Activated T-cell treated with anti-CD3 and anti-CD28 coated beads, Interleukin-2, amount 50 U/mL, for 72 hours (primary cell): ENCODE measurements at regions not wholly inside any gene's neighbourhood (a gene's known extent, or its start where the extent isn't known, plus 50 kb on each side); places are given as distances from the start of the nearest gene placed in this dataset.
"Not testable (repeated sequence)": the region's sequence is repeated elsewhere in the genome, so short reads cannot be mapped to it uniquely, and the experiment has no call there.

Experiments used
- ATAC-seq, 2 donors: fragments of 150-1000 bp; cut with Tn5 transposase; replicated peaks in 1 of 2; 2 replicates each; pipeline ENCODE4 v1.10.0; 2021; ENCODE audit warnings: moderate library complexity in 2 of 2, mild to moderate bottlenecking in 1 of 2
- DNase-seq, 2 donors: peaks; one replicate each; pipeline ENCODE4 v3.0.0; 2021 to 2022; ENCODE audit warnings: mixed read lengths in 1 of 2
- H3K27ac Mint-ChIP-seq: one replicate; pipeline ENCODE4 v1.8.0; 2022; ENCODE audit warnings: mild to moderate bottlenecking, moderate library complexity, mixed read lengths
- H3K27me3 Mint-ChIP-seq: one replicate; pipeline ENCODE4 v1.8.0; 2022; ENCODE audit warnings: low read depth, mixed read lengths
- H3K36me3 Mint-ChIP-seq, 2 donors: one replicate each; pipeline ENCODE4 v1.8.0; 2022; ENCODE audit warnings: mixed read lengths in 2 of 2, mild to moderate bottlenecking in 1 of 2; ENCODE audit not compliant: insufficient read depth in 2 of 2
- H3K4me1 Mint-ChIP-seq: one replicate; pipeline ENCODE4 v1.8.0; 2022; ENCODE audit warnings: low read depth, mixed read lengths
- H3K4me3 Mint-ChIP-seq, 2 donors: one replicate each; pipeline ENCODE4 v1.8.0; 2022; ENCODE audit warnings: mild to moderate bottlenecking in 2 of 2, mixed read lengths in 2 of 2, moderate library complexity in 2 of 2
- H3K9me3 Mint-ChIP-seq, 2 donors: one replicate each; pipeline ENCODE4 v1.8.0; 2022; ENCODE audit warnings: mixed read lengths in 2 of 2

GRCh38 chr15:79163395-79163794 lies 72.8 kb upstream of the RASGRF1 start:
- Mint-ChIP-seq H3K27me3 (peaks cover 10% of the 10 kb centered on the region), H3K4me1 (no peaks in the 10 kb centered on the region)
- ATAC-seq, result no peak

GRCh38 chr15:79161837-79162508 lies 71.4 kb upstream of the RASGRF1 start:
- Mint-ChIP-seq H3K4me3 (no peak overlapping the region), H3K36me3 (no peaks in the 10 kb centered on the region), H3K9me3 (no peaks in the 10 kb centered on the region), H3K27ac (no peak overlapping the region), H3K4me1 (no peaks in the 10 kb centered on the region), H3K27me3 (peaks cover 5% of the 10 kb centered on the region)
- no peak for DNase-seq
- ATAC-seq, result no peak

More at GRCh38 chr15:79163395-79163794, 72.8 kb upstream of the RASGRF1 start:
- no peak overlapping the region for H3K4me3 Mint-ChIP-seq
- H3K27ac Mint-ChIP-seq, result no peak overlapping the region
- no peaks in the 10 kb centered on the region for H3K36me3 Mint-ChIP-seq
- no peak for DNase-seq
- H3K9me3 Mint-ChIP-seq, result no peaks in the 10 kb centered on the region

GRCh38 chr15:79160211-79160610 lies 69.6 kb upstream of the RASGRF1 start:
- H3K27me3 Mint-ChIP-seq, result peaks cover 5% of the 10 kb centered on the region

DNA sequence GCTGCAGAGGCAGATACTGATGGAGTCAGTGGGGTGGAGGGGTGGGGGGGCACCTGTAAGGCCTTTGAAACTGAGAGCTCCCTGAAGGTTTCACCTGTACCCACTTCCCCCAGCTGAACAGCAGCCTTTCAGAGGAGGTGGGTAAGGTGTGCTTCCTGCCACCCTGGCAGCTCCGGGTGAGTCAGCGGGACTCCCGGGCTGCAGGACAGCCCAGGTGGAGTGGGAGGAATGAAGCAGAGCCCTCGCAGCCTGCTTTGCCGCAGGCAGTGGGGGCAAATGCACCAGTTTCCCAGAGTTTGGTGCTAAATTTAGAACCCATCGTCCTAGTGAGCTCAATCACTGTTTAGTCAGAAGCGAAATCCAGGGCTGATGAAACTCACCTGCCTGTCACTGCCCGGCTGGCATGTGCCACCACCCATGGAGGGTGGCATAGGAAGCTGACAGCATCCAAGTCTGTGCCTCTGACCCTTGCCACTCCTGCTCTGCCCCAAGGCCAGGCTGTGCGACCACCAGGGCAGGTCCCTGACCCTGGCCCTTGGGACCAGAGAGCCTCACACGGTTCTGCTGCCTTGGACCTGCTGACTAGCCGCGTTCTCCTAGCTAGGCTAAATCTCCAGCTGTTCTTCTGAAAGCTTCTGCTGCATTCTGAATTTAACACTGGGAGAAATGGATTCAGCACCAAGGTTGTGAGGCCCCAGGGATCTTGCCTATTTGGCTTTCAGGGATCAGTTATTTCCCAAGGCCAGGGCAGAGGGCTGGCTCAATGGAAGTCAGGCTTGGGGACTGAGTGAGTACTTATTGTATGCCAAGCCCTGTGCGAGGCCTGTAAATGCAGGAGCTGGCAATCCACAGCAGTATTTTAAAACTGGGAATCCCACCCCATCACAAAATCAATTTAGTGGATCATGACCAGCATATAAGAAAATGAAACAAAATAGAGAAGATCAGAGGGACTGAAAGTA lies 67.3 kb upstream of the RASGRF1 start:
- Mint-ChIP-seq H3K36me3 (no peaks in the 10 kb centered on the region), H3K27ac (no peak overlapping the region), H3K4me1 (no peaks in the 10 kb centered on the region), H3K27me3 (no peaks in the 10 kb centered on the region), H3K9me3 (no peaks in the 10 kb centered on the region), H3K4me3 (no peak overlapping the region)
- DNase-seq, result no peak
- ATAC-seq, result no peak

More at GRCh38 chr15:79160211-79160610, 69.6 kb upstream of the RASGRF1 start:
- Mint-ChIP-seq H3K27ac (no peak overlapping the region), H3K4me1 (no peaks in the 10 kb centered on the region), H3K36me3 (no peaks in the 10 kb centered on the region), H3K9me3 (no peaks in the 10 kb centered on the region), H3K4me3 (no peak overlapping the region)
- ATAC-seq, result no peak
- no peak for DNase-seq

DNA sequence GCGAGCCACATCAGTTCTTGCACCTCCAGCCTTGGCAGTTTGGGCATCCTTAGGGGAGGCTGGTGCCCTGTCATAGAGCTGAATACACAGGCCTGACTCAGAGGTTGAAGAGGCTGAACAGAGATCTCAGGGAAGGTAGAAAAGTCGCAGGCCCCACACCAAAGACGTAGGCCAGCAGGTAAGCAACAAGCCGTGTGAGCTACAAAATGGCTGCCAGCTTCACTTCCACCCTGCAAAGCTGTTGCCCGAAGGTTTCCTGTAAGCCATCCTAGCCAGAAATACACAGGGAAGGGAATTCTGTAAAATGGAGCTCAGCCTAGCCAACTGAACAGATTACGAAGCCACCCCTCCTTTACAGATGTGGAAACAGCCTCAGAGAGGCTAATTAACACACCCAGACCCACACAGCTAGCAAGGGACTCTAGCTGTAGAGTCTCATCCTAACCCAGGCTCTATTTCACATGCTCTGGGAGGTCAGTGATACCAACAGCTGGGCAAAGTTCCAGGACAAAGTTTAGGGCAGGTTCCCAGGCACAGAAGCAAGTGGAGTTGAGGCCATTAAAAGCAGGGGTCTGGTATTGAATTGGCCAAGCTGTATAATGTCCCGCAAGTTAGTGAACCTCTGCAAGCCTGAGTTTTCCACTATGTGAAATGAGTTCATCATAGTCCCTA lies 66.3 kb upstream of the RASGRF1 start:
- H3K4me3 Mint-ChIP-seq, result no peak overlapping the region
- no peak overlapping the region for H3K27ac Mint-ChIP-seq
- H3K27me3 Mint-ChIP-seq, result no peaks in the 10 kb centered on the region
- no peak for DNase-seq
- no peaks in the 10 kb centered on the region for H3K9me3 Mint-ChIP-seq
- no peak for ATAC-seq
- H3K4me1 Mint-ChIP-seq, result no peaks in the 10 kb centered on the region
- no peaks in the 10 kb centered on the region for H3K36me3 Mint-ChIP-seq

DNA sequence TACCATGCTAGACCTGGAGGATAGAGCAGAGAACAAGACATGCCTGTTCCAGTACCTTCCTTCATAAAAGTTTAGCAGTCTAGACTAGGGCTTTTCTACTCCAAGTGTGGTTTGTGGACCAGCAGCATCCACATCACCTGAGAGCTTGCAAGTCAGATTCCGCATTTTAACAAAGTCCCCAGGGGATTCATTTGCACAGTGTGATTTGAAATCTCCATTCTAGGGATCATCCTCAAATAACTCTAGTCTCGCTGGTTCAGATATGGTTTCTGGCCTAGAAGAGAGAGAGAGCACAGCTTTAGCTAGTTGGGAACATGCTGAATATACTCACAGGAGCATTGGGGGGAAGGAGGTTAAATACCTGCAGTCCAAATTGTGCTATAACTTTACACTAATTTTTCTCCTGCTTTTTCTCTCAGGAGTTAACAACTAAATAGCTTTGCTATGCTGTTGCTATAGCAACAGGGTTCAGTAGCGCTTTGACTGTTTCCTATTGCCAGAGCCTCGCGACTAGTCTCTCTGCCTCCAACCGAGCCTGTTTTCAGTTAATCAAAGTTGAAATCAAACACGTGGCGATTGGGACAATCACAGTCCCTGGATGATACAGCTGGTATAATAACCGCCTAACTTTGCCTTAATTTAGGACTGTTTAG lies 64.0 kb upstream of the RASGRF1 start:
- ATAC-seq (no peak), DNase-seq (no peak)
- Mint-ChIP-seq H3K4me3 (no peak overlapping the region), H3K4me1 (no peaks in the 10 kb centered on the region), H3K27ac (no peak overlapping the region), H3K36me3 (peaks cover 0 to 3% of the 10 kb centered on the region in 2 donors), H3K9me3 (peaks cover 0 to 4% of the 10 kb centered on the region in 2 donors), H3K27me3 (no peaks in the 10 kb centered on the region)

DNA sequence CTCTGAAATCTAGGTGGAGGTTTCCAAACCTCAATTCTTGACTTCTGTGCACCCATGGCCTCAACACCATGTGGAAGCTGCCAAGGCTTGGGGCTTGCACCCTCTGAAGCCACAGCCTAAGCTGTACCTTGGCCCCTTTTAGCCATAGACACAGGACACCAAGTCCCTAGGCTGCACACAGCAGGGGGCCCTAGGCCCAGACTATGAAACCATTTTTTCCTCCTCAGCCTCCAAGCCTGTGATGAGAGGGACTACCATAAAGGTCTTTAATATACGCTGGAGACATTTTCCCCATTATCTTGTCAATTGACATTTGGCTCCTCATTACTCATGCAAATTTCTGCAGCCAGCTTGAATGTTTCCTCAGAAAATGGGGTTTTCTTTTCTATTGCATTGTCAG lies 53.7 kb upstream of the RASGRF1 start:
- not testable (repeated sequence) for DNase-seq, ATAC-seq, H3K4me1 Mint-ChIP-seq, H3K27ac Mint-ChIP-seq, H3K4me3 Mint-ChIP-seq
- H3K36me3 Mint-ChIP-seq, result peaks cover 7 to 14% of the 10 kb centered on the region in 2 donors
- H3K27me3 Mint-ChIP-seq, result peaks cover 28% of the 10 kb centered on the region
- H3K9me3 Mint-ChIP-seq, result peaks cover 8 to 11% of the 10 kb centered on the region in 2 donors

GRCh38 chr15:79140846-79141570 lies 50.4 kb upstream of the RASGRF1 start:
- ATAC-seq, result no peak
- Mint-ChIP-seq H3K4me1 (no peaks in the 10 kb centered on the region), H3K27me3 (peaks cover 33% of the 10 kb centered on the region), H3K4me3 (no peak overlapping the region), H3K36me3 (peaks cover 4 to 14% of the 10 kb centered on the region in 2 donors), H3K27ac (no peak overlapping the region), H3K9me3 (peaks cover 7 to 8% of the 10 kb centered on the region in 2 donors)
- DNase-seq, result no peak
